GM12891 (cell line): ENCODE measurements at regions not wholly inside any gene's neighbourhood (a gene's known extent, or its start where the extent isn't known, plus 50 kb on each side); places are given as distances from the start of the nearest gene placed in this dataset.

ENCODE experiments used
- POLR2A ChIP-seq: IDR thresholded peaks from 2 replicates; pipeline ENCODE4 v1.6.1; 2011; ENCODE audit warnings: low read depth, low read length, control low read depth
- POLR2AphosphoS5 ChIP-seq: IDR thresholded peaks from 2 replicates; pipeline ENCODE4 v1.6.1; 2011; ENCODE audit warnings: low read depth, low read length, control low read depth
- POU2F2 ChIP-seq: IDR thresholded peaks from 2 replicates; pipeline ENCODE4 v1.6.1; 2011; ENCODE audit warnings: low read depth, mild to moderate bottlenecking, control low read depth, low read length, moderate library complexity

GRCh38 chr4:174138616-174139015, 144.9 kb downstream of the FBXO8 start:
- no peak for TF ChIP-seq POLR2A
- no peak for TF ChIP-seq POLR2AphosphoS5
- no peak for TF ChIP-seq POU2F2
